SK-N-SH treated with all-trans-retinoic acid at 6 μM for 48 hours (cell line): ENCODE measurements at regions not wholly inside any gene's neighbourhood (a gene's known extent, or its start where the extent isn't known, plus 50 kb on each side); places are given as distances from the start of the nearest gene placed in this dataset.

Source experiments
- ATAC-seq: fragments of 200-7000 bp; cut with Tn5 transposase; 3 replicates; pipeline ENCODE4 v1.9.1; 2020; ENCODE audit warnings: mild to moderate bottlenecking, moderate library complexity
- ARNTL ChIP-seq: fragments of 450-650 bp; formaldehyde crosslinking; IDR thresholded peaks from 2 replicates; pipeline ENCODE4 v1.5.0; 2020; ENCODE audit warnings: low read depth, mild to moderate bottlenecking, moderate library complexity, borderline replicate concordance
- BACH2 ChIP-seq: fragments of 250-450 bp; sonication (Bioruptor Pico); IDR thresholded peaks from 2 replicates; pipeline ENCODE4 v1.9.0; 2021; ENCODE audit warnings: mild to moderate bottlenecking, borderline replicate concordance
- CSDC2 ChIP-seq: fragments of 250-450 bp; sonication (Bioruptor Pico); IDR thresholded peaks from 2 replicates; pipeline ENCODE4 v1.5.0; 2020; ENCODE audit warnings: mild to moderate bottlenecking, moderate library complexity
- ESRRG ChIP-seq: fragments of 250-450 bp; sonication (Bioruptor Pico); IDR thresholded peaks from 2 replicates; pipeline ENCODE4 v1.6.1; 2021; ENCODE audit warnings: mild to moderate bottlenecking
- GLIS3 ChIP-seq: fragments of 250-450 bp; sonication (Bioruptor Pico); IDR thresholded peaks from 2 replicates; pipeline ENCODE4 v1.5.0; 2020; ENCODE audit warnings: mild to moderate bottlenecking, moderate library complexity
- ISL1 ChIP-seq: fragments of 250-450 bp; sonication (Bioruptor Pico); IDR thresholded peaks from 2 replicates; pipeline ENCODE4 v2.1.2; 2022; ENCODE audit warnings: mild to moderate bottlenecking, moderate library complexity
- OSR1 ChIP-seq: fragments of 250-450 bp; sonication (Bioruptor Pico); IDR thresholded peaks from 2 replicates; pipeline ENCODE4 v1.8.0; 2022; ENCODE audit warnings: moderate library complexity, mild to moderate bottlenecking, inconsistent platforms
- PPARA ChIP-seq: fragments of 250-450 bp; sonication (Bioruptor Pico); IDR thresholded peaks from 2 replicates; pipeline ENCODE4 v1.5.0; 2020; ENCODE audit warnings: mild to moderate bottlenecking, borderline replicate concordance
- RARB ChIP-seq: fragments of 250-450 bp; sonication (Bioruptor Pico); IDR thresholded peaks from 2 replicates; pipeline ENCODE4 v1.8.0; 2021; ENCODE audit warnings: mild to moderate bottlenecking, moderate library complexity
- SNAI2 ChIP-seq: fragments of 250-450 bp; sonication (Bioruptor Pico); IDR thresholded peaks from 2 replicates; pipeline ENCODE4 v1.5.0; 2020; ENCODE audit warnings: mild to moderate bottlenecking, moderate library complexity
- TCF4 ChIP-seq: fragments of 250-450 bp; sonication (Bioruptor Pico); IDR thresholded peaks from 2 replicates; pipeline ENCODE4 v1.8.0; 2021; ENCODE audit warnings: mild to moderate bottlenecking, moderate library complexity, borderline replicate concordance
- TOX ChIP-seq: fragments of 250-450 bp; sonication (Bioruptor Pico); IDR thresholded peaks from 2 replicates; pipeline ENCODE4 v1.8.0; 2021; ENCODE audit warnings: mild to moderate bottlenecking, moderate library complexity, borderline replicate concordance
- ZC3H10 ChIP-seq: fragments of 250-450 bp; sonication (Bioruptor Pico); IDR thresholded peaks from 2 replicates; pipeline ENCODE4 v1.5.1; 2021; ENCODE audit warnings: mild to moderate bottlenecking, moderate library complexity
- ZFP3 ChIP-seq: fragments of 250-450 bp; sonication (Bioruptor Pico); IDR thresholded peaks from 2 replicates; pipeline ENCODE4 v1.5.0; 2020; ENCODE audit warnings: mild to moderate bottlenecking, moderate library complexity
- ZNF565 ChIP-seq: fragments of 450-650 bp; formaldehyde crosslinking; conservative IDR thresholded peaks from 2 replicates; pipeline ENCODE4 v1.5.0; 2020; ENCODE audit warnings: low read depth, mild to moderate bottlenecking, moderate library complexity
- ZNF70 ChIP-seq: fragments of 450-650 bp; formaldehyde crosslinking; IDR thresholded peaks from 2 replicates; pipeline ENCODE4 v1.5.0; 2020; ENCODE audit warnings: mild to moderate bottlenecking, moderate library complexity
- ZNF8 ChIP-seq: fragments of 450-650 bp; formaldehyde crosslinking; IDR thresholded peaks from 2 replicates; pipeline ENCODE4 v1.5.0; 2020; ENCODE audit warnings: mild to moderate bottlenecking, moderate library complexity
- TF ChIP-seq, protein P1 (sequence below): fragments of 250-450 bp; sonication (Bioruptor Pico); IDR thresholded peaks from 2 replicates; pipeline ENCODE4 v1.5.0; 2020; ENCODE audit warnings: mild to moderate bottlenecking, moderate library complexity
- TF ChIP-seq, protein P2 (sequence below): fragments of 250-450 bp; sonication (Bioruptor Pico); IDR thresholded peaks from 2 replicates; pipeline ENCODE4 v1.5.1; 2021; ENCODE audit warnings: mild to moderate bottlenecking, moderate library complexity
- TF ChIP-seq, protein P3 (sequence below): fragments of 250-450 bp; sonication (Bioruptor Pico); IDR thresholded peaks from 2 replicates; pipeline ENCODE4 v1.5.1; 2020; ENCODE audit warnings: low read depth, mild to moderate bottlenecking, moderate library complexity
- TF ChIP-seq, protein P4 (sequence below): fragments of 250-450 bp; sonication (Bioruptor Pico); IDR thresholded peaks from 2 replicates; pipeline ENCODE4 v1.8.0; 2020; ENCODE audit warnings: mild to moderate bottlenecking, moderate library complexity, borderline replicate concordance

DNA sequence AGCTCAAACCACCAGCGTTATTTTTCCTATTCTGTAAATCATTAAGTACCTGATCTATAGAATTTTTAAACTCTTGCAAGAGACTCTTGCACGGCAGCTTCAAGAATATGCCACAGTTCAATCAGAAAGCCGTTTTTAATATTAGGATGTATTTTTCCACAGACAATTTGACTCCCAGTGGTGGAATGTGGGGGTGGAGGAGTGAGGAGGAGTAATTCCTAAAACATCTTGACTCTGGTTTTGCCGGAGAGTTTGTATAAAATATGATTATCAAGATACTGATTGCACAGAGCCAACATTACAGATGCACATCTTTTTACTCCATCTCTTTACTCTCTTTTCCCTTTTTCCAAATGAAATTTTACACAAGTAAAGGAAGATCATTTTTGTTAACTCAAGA lies 288.3 kb downstream of the ENC1 start:
- ATAC-seq, result no peak
- TF ChIP-seq RARB (CRISPR knock-in tag) (no peak), BACH2 (CRISPR knock-in tag) (no peak), OSR1 (no peak), ESRRG (CRISPR knock-in tag) (no peak), ZNF565 (CRISPR knock-in tag) (no peak), TCF4 (no peak), ZNF8 (no peak), ZFP3 (no peak), ISL1 (CRISPR knock-in tag) (no peak), SNAI2 (no peak), ARNTL (CRISPR knock-in tag) (no peak), TOX (CRISPR knock-in tag) (no peak), PPARA (CRISPR knock-in tag) (no peak), ZC3H10 (no peak), GLIS3 (CRISPR knock-in tag) (no peak)
- TF ChIP-seq, protein P1, sequence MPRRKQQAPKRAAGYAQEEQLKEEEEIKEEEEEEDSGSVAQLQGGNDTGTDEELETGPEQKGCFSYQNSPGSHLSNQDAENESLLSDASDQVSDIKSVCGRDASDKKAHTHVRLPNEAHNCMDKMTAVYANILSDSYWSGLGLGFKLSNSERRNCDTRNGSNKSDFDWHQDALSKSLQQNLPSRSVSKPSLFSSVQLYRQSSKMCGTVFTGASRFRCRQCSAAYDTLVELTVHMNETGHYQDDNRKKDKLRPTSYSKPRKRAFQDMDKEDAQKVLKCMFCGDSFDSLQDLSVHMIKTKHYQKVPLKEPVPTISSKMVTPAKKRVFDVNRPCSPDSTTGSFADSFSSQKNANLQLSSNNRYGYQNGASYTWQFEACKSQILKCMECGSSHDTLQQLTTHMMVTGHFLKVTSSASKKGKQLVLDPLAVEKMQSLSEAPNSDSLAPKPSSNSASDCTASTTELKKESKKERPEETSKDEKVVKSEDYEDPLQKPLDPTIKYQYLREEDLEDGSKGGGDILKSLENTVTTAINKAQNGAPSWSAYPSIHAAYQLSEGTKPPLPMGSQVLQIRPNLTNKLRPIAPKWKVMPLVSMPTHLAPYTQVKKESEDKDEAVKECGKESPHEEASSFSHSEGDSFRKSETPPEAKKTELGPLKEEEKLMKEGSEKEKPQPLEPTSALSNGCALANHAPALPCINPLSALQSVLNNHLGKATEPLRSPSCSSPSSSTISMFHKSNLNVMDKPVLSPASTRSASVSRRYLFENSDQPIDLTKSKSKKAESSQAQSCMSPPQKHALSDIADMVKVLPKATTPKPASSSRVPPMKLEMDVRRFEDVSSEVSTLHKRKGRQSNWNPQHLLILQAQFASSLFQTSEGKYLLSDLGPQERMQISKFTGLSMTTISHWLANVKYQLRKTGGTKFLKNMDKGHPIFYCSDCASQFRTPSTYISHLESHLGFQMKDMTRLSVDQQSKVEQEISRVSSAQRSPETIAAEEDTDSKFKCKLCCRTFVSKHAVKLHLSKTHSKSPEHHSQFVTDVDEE (CRISPR knock-in tag), result no peak
- TF ChIP-seq, protein P2, sequence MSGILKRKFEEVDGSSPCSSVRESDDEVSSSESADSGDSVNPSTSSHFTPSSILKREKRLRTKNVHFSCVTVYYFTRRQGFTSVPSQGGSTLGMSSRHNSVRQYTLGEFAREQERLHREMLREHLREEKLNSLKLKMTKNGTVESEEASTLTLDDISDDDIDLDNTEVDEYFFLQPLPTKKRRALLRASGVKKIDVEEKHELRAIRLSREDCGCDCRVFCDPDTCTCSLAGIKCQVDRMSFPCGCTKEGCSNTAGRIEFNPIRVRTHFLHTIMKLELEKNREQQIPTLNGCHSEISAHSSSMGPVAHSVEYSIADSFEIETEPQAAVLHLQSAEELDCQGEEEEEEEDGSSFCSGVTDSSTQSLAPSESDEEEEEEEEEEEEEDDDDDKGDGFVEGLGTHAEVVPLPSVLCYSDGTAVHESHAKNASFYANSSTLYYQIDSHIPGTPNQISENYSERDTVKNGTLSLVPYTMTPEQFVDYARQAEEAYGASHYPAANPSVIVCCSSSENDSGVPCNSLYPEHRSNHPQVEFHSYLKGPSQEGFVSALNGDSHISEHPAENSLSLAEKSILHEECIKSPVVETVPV (CRISPR knock-in tag), result no peak
- TF ChIP-seq, protein P3, sequence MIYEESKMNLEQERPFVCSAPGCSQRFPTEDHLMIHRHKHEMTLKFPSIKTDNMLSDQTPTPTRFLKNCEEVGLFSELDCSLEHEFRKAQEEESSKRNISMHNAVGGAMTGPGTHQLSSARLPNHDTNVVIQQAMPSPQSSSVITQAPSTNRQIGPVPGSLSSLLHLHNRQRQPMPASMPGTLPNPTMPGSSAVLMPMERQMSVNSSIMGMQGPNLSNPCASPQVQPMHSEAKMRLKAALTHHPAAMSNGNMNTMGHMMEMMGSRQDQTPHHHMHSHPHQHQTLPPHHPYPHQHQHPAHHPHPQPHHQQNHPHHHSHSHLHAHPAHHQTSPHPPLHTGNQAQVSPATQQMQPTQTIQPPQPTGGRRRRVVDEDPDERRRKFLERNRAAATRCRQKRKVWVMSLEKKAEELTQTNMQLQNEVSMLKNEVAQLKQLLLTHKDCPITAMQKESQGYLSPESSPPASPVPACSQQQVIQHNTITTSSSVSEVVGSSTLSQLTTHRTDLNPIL (CRISPR knock-in tag), result no peak
- TF ChIP-seq, protein P4, sequence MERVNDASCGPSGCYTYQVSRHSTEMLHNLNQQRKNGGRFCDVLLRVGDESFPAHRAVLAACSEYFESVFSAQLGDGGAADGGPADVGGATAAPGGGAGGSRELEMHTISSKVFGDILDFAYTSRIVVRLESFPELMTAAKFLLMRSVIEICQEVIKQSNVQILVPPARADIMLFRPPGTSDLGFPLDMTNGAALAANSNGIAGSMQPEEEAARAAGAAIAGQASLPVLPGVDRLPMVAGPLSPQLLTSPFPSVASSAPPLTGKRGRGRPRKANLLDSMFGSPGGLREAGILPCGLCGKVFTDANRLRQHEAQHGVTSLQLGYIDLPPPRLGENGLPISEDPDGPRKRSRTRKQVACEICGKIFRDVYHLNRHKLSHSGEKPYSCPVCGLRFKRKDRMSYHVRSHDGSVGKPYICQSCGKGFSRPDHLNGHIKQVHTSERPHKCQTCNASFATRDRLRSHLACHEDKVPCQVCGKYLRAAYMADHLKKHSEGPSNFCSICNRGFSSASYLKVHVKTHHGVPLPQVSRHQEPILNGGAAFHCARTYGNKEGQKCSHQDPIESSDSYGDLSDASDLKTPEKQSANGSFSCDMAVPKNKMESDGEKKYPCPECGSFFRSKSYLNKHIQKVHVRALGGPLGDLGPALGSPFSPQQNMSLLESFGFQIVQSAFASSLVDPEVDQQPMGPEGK (CRISPR knock-in tag), result no peak
- TF ChIP-seq, all 23 proteins: peak for 0

DNA sequence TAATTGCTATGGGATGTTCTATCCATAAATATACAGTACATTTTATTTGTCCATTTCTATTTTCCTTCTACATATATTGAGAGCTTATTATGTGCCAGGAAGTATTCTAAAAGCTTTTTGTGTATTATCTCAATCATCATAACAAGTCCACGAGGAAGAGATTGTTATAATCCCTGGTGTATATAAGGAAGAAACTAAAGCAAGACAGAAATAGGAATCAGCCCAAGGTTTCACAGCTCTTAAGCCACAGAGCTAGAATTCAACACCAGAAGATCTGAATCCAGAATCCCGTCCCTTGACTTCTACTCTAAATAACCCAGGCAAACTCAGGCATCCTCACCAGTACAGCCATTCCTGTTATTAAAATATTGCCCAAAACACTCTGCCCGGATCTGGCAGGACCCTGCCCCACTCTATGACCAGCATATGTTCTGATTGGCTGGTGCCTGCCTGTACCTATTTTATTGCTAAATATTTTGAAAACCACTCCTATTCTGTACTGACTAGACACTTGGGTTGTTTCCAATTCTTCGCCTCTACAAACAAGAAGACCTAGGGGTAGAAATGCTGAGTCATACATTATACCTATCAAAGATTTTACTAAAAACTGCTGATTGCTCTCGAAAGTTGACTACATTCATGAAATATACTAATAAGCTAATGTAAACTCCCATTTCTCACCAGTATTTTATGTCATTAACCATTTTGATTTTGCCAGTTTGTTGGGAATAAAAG lies 297.4 kb downstream of the ENC1 start:
- TF ChIP-seq ZFP3 (no peak), ESRRG (CRISPR knock-in tag) (no peak), ISL1 (CRISPR knock-in tag) (no peak), ZNF565 (CRISPR knock-in tag) (no peak)
- TF ChIP-seq, protein P4 (CRISPR knock-in tag), result no peak
- ATAC-seq, result no peak

DNA sequence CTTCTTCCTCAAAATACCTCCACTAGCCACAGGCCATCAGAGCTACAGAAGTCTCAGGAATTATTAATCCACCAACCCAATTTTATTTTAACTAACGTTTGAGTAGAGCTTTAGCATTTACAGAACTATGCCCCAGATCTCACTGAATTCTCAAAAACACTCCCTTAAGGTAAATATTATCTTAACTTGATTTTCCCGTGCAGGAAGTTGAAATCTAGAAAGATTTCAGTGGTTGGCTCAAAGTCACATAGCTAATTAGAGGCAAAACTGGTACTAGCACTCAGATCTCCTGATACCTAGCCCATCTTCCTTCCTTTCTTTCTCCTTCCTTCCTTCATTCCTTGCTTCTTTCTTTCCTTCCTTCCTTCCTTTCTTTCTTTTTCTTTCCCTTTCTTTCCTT lies 298.3 kb downstream of the ENC1 start:
- ATAC-seq, result no peak
- TF ChIP-seq ZC3H10, result no peak
- no peak for TF ChIP-seq ZNF70 (CRISPR knock-in tag)
- TF ChIP-seq, protein P2 (CRISPR knock-in tag), result no peak
- no peak for TF ChIP-seq BACH2 (CRISPR knock-in tag)
- no peak for TF ChIP-seq ESRRG (CRISPR knock-in tag)
- no peak for TF ChIP-seq ARNTL (CRISPR knock-in tag)
- no peak for TF ChIP-seq ZNF8
- TF ChIP-seq, protein P1 (CRISPR knock-in tag), result no peak
- TF ChIP-seq PPARA (CRISPR knock-in tag), result no peak
- no peak for TF ChIP-seq CSDC2
- TF ChIP-seq RARB (CRISPR knock-in tag), result no peak
- no peak for TF ChIP-seq ZNF565 (CRISPR knock-in tag)
- TF ChIP-seq, all 23 proteins: peak for 0
